ENCODE measurements at regions not wholly inside any gene's neighbourhood (a gene's known extent, or its start where the extent isn't known, plus 50 kb on each side); places are given as distances from the start of the nearest gene placed in this dataset.

- H3K9me3 Mint-ChIP-seq, result peaks cover 3% of the 10 kb centered on the region
- no peaks in the 10 kb centered on the region for H3K27me3 Mint-ChIP-seq
- H3K4me1 Mint-ChIP-seq (ENCODE audit: low read depth), result no peaks in the 10 kb centered on the region
- H3K36me3 Mint-ChIP-seq, result no peaks in the 10 kb centered on the region
- ChIA-PET POLR2A (no interaction called here), CTCF (no interaction called here)
- H3K4me3 Mint-ChIP-seq, result no peak overlapping the region
- intact Hi-C loops (cut with micrococcal nuclease), result no loop called here
- DNase-seq, result no peak
- no peak overlapping the region for H3K27ac Mint-ChIP-seq
Observed at GRCh38 chr17:71145486-71145885, 975.3 kb upstream of the SOX9 start.

- Mint-ChIP-seq H3K27me3 (no peaks in the 10 kb centered on the region), H3K4me1 (ENCODE audit: low read depth) (no peaks in the 10 kb centered on the region), H3K9me3 (peaks cover 3% of the 10 kb centered on the region), H3K27ac (no peak overlapping the region), H3K36me3 (no peaks in the 10 kb centered on the region), H3K4me3 (no peak overlapping the region)
- CTCF ChIA-PET, result no interaction called here
- intact Hi-C loops (cut with micrococcal nuclease), result no loop called here
- no peak for DNase-seq
- POLR2A ChIA-PET, result no interaction called here
Observed at GRCh38 chr17:71147906-71148305, 972.9 kb upstream of the SOX9 start.

- Mint-ChIP-seq H3K9me3 (peaks cover 3% of the 10 kb centered on the region), H3K4me1 (ENCODE audit: low read depth) (no peaks in the 10 kb centered on the region), H3K27ac (no peak overlapping the region), H3K36me3 (no peaks in the 10 kb centered on the region), H3K27me3 (no peaks in the 10 kb centered on the region), H3K4me3 (no peak overlapping the region)
- ChIA-PET CTCF (no interaction called here), POLR2A (no interaction called here)
- intact Hi-C loops (cut with micrococcal nuclease), result no loop called here
- DNase-seq, result no peak
Observed at GRCh38 chr17:71149607-71150006, 971.2 kb upstream of the SOX9 start.

- intact Hi-C loops (cut with micrococcal nuclease), result no loop called here
- CTCF ChIA-PET, result no interaction called here
- POLR2A ChIA-PET, result no interaction called here
Observed at GRCh38 chr17:71157297-71157696, 963.5 kb upstream of the SOX9 start.

GRCh38 chr17:71158437-71158836 lies 962.4 kb upstream of the SOX9 start:
- H3K27ac Mint-ChIP-seq, result no peak overlapping the region
- H3K9me3 Mint-ChIP-seq, result no peaks in the 10 kb centered on the region
- intact Hi-C loops (cut with micrococcal nuclease), result no loop called here
- no peaks in the 10 kb centered on the region for H3K4me1 Mint-ChIP-seq (ENCODE audit: low read depth)
- DNase-seq, result no peak
- no peaks in the 10 kb centered on the region for H3K36me3 Mint-ChIP-seq
- ChIA-PET CTCF (no interaction called here), POLR2A (no interaction called here)
- no peaks in the 10 kb centered on the region for H3K27me3 Mint-ChIP-seq
- no peak overlapping the region for H3K4me3 Mint-ChIP-seq

More at GRCh38 chr17:71157297-71157696, 963.5 kb upstream of the SOX9 start:
- Mint-ChIP-seq H3K9me3 (no peaks in the 10 kb centered on the region), H3K27ac (no peak overlapping the region), H3K36me3 (no peaks in the 10 kb centered on the region), H3K4me1 (ENCODE audit: low read depth) (no peaks in the 10 kb centered on the region), H3K27me3 (no peaks in the 10 kb centered on the region), H3K4me3 (no peak overlapping the region)
- DNase-seq, result no peak

- Mint-ChIP-seq H3K4me1 (ENCODE audit: low read depth) (no peaks in the 10 kb centered on the region), H3K9me3 (no peaks in the 10 kb centered on the region), H3K27me3 (no peaks in the 10 kb centered on the region), H3K27ac (no peak overlapping the region), H3K4me3 (no peak overlapping the region), H3K36me3 (no peaks in the 10 kb centered on the region)
- POLR2A ChIA-PET, result no interaction called here
- intact Hi-C loops (cut with micrococcal nuclease), result no loop called here
- CTCF ChIA-PET, result no interaction called here
- DNase-seq, result no peak
Observed at GRCh38 chr17:71163121-71163812, 957.6 kb upstream of the SOX9 start.

- no peaks in the 10 kb centered on the region for H3K4me1 Mint-ChIP-seq (ENCODE audit: low read depth)
- no peak overlapping the region for H3K27ac Mint-ChIP-seq
- H3K27me3 Mint-ChIP-seq, result no peaks in the 10 kb centered on the region
- DNase-seq, result no peak
- ChIA-PET CTCF (no interaction called here), POLR2A (no interaction called here)
- no peaks in the 10 kb centered on the region for H3K36me3 Mint-ChIP-seq
- intact Hi-C loops (cut with micrococcal nuclease), result no loop called here
- no peaks in the 10 kb centered on the region for H3K9me3 Mint-ChIP-seq
- no peak overlapping the region for H3K4me3 Mint-ChIP-seq
Observed at GRCh38 chr17:71163813-71164122, 957.1 kb upstream of the SOX9 start.

GRCh38 chr17:71164561-71164960 lies 956.3 kb upstream of the SOX9 start:
- ChIA-PET CTCF (no interaction called here), POLR2A (no interaction called here)
- H3K27me3 Mint-ChIP-seq, result no peaks in the 10 kb centered on the region
- intact Hi-C loops (cut with micrococcal nuclease), result no loop called here
- no peaks in the 10 kb centered on the region for H3K9me3 Mint-ChIP-seq
- H3K4me3 Mint-ChIP-seq, result no peak overlapping the region
- H3K36me3 Mint-ChIP-seq, result no peaks in the 10 kb centered on the region
- DNase-seq, result no peak
- no peak overlapping the region for H3K27ac Mint-ChIP-seq
- H3K4me1 Mint-ChIP-seq (ENCODE audit: low read depth), result no peaks in the 10 kb centered on the region

- Mint-ChIP-seq H3K27me3 (no peaks in the 10 kb centered on the region), H3K4me3 (no peak overlapping the region), H3K9me3 (no peaks in the 10 kb centered on the region), H3K36me3 (no peaks in the 10 kb centered on the region), H3K27ac (no peak overlapping the region), H3K4me1 (ENCODE audit: low read depth) (no peaks in the 10 kb centered on the region)
- no peak for DNase-seq
- ChIA-PET POLR2A (no interaction called here), CTCF (no interaction called here)
- intact Hi-C loops (cut with micrococcal nuclease), result no loop called here
Observed at GRCh38 chr17:71166311-71166710, 954.5 kb upstream of the SOX9 start.

GRCh38 chr17:71168053-71168741 lies 952.6 kb upstream of the SOX9 start:
- ChIA-PET CTCF (no interaction called here), POLR2A (no interaction called here)
- H3K27me3 Mint-ChIP-seq, result no peaks in the 10 kb centered on the region
- no peaks in the 10 kb centered on the region for H3K9me3 Mint-ChIP-seq
- H3K36me3 Mint-ChIP-seq, result no peaks in the 10 kb centered on the region
- H3K27ac Mint-ChIP-seq, result no peak overlapping the region
- intact Hi-C loops (cut with micrococcal nuclease), result no loop called here
- no peak overlapping the region for H3K4me3 Mint-ChIP-seq
- DNase-seq, result no peak
- no peaks in the 10 kb centered on the region for H3K4me1 Mint-ChIP-seq (ENCODE audit: low read depth)

GRCh38 chr17:71170070-71170469 lies 950.8 kb upstream of the SOX9 start:
- ChIA-PET CTCF (no interaction called here), POLR2A (no interaction called here)
- intact Hi-C loops (cut with micrococcal nuclease), result no loop called here
- H3K4me1 Mint-ChIP-seq (ENCODE audit: low read depth), result no peaks in the 10 kb centered on the region
- no peak for DNase-seq
- no peaks in the 10 kb centered on the region for H3K36me3 Mint-ChIP-seq
- no peaks in the 10 kb centered on the region for H3K9me3 Mint-ChIP-seq
- H3K4me3 Mint-ChIP-seq, result no peak overlapping the region
- no peak overlapping the region for H3K27ac Mint-ChIP-seq
- H3K27me3 Mint-ChIP-seq, result no peaks in the 10 kb centered on the region

- H3K4me3 Mint-ChIP-seq, result no peak overlapping the region
- H3K27me3 Mint-ChIP-seq, result no peaks in the 10 kb centered on the region
- POLR2A ChIA-PET, result no interaction called here
- H3K9me3 Mint-ChIP-seq, result peaks cover 2% of the 10 kb centered on the region
- CTCF ChIA-PET, result no interaction called here
- no peaks in the 10 kb centered on the region for H3K36me3 Mint-ChIP-seq
- no peak overlapping the region for H3K27ac Mint-ChIP-seq
- intact Hi-C loops (cut with micrococcal nuclease), result no loop called here
- DNase-seq, result no peak
- no peaks in the 10 kb centered on the region for H3K4me1 Mint-ChIP-seq (ENCODE audit: low read depth)
Observed at GRCh38 chr17:71171270-71171669, 949.5 kb upstream of the SOX9 start.

- no peaks in the 10 kb centered on the region for H3K36me3 Mint-ChIP-seq
- no peak overlapping the region for H3K27ac Mint-ChIP-seq
- no peak overlapping the region for H3K4me3 Mint-ChIP-seq
- H3K9me3 Mint-ChIP-seq, result peaks cover 2% of the 10 kb centered on the region
- ChIA-PET POLR2A (no interaction called here), CTCF (no interaction called here)
- no peaks in the 10 kb centered on the region for H3K27me3 Mint-ChIP-seq
- no peaks in the 10 kb centered on the region for H3K4me1 Mint-ChIP-seq (ENCODE audit: low read depth)
- intact Hi-C loops (cut with micrococcal nuclease), result no loop called here
- DNase-seq, result no peak
Observed at GRCh38 chr17:71173991-71174390, 946.8 kb upstream of the SOX9 start.
